Neural cell (in vitro differentiated cells): ENCODE measurements at regions not wholly inside any gene's neighbourhood (a gene's known extent, or its start where the extent isn't known, plus 50 kb on each side); places are given as distances from the start of the nearest gene placed in this dataset.

ENCODE experiments used
- H2AFZ ChIP-seq: fragments of 200-600, 300-800 bp; sonication (generic), shearing (Covaris generic); 2 replicates; pipeline ENCODE4 v1.6.0; 2014; ENCODE audit warnings: low read depth, mild to moderate bottlenecking, antibody characterized with exemption, low read length, moderate library complexity
- H3F3A ChIP-seq: fragments of 200-600 bp; shearing (Covaris generic); 2 replicates; pipeline ENCODE4 v1.6.1; 2016; ENCODE audit warnings: mild to moderate bottlenecking, moderate library complexity, mixed read lengths, antibody characterized with exemption, low read length; ENCODE audit not compliant: insufficient read depth, poor library complexity, severe bottlenecking
- H3K27ac ChIP-seq: fragments of 200-600, 300-800 bp; sonication (generic), shearing (Covaris generic); 2 replicates; pipeline ENCODE4 v1.5.1; 2014; ENCODE audit warnings: mild to moderate bottlenecking, low read length, moderate library complexity
- H3K27me3 ChIP-seq: fragments of 300-800, 200-600 bp; sonication (generic), shearing (Covaris generic); 2 replicates; pipeline ENCODE4 v1.6.0; 2014; ENCODE audit warnings: mild to moderate bottlenecking, low read depth, low read length, moderate library complexity; ENCODE audit not compliant: insufficient read depth
- H3K36me3 ChIP-seq: fragments of 300-800, 200-600 bp; sonication (generic), shearing (Covaris generic); 2 replicates; pipeline ENCODE4 v1.5.1; 2014; ENCODE audit warnings: mild to moderate bottlenecking, antibody characterized with exemption, low read length, moderate library complexity; ENCODE audit not compliant: insufficient read depth
- H3K4me2 ChIP-seq: fragments of 300-800, 200-600 bp; sonication (generic), shearing (Covaris generic); 2 replicates; pipeline ENCODE4 v1.6.0; 2014; ENCODE audit warnings: mild to moderate bottlenecking, low read length
- H3K4me3 ChIP-seq: fragments of 300-800, 200-600 bp; sonication (generic), shearing (Covaris generic); 2 replicates; pipeline ENCODE4 v1.5.1; 2014; ENCODE audit warnings: mild to moderate bottlenecking, low read length, moderate library complexity
- H3K79me2 ChIP-seq: fragments of 200-600 bp; shearing (Covaris generic); replicated peaks from 2 replicates; pipeline ENCODE4 v1.6.0; 2014; ENCODE audit warnings: mild to moderate bottlenecking, low read length, moderate library complexity; ENCODE audit not compliant: insufficient read depth
- H3K9ac ChIP-seq: fragments of 300-800, 200-600 bp; sonication (generic), shearing (Covaris generic); 2 replicates; pipeline ENCODE4 v1.6.1; 2016; ENCODE audit warnings: mild to moderate bottlenecking, low read length, mixed read lengths
- H3K9me2 ChIP-seq: fragments of 200-600 bp; shearing (Covaris generic); 2 replicates; pipeline ENCODE4 v1.6.1; 2016; ENCODE audit warnings: mild to moderate bottlenecking, low read length, mixed read lengths; ENCODE audit not compliant: insufficient read depth
- H3K9me3 ChIP-seq: fragments of 200-600, 300-800 bp; sonication (generic), shearing (Covaris generic); 2 replicates; pipeline ENCODE4 v1.6.1; 2016; ENCODE audit warnings: mild to moderate bottlenecking, mixed run types, low read length, moderate library complexity, mixed read lengths
- H4K20me1 ChIP-seq: fragments of 200-600 bp; shearing (Covaris generic); 2 replicates; pipeline ENCODE4 v1.6.1; 2016; ENCODE audit warnings: mild to moderate bottlenecking, mixed run types; ENCODE audit not compliant: insufficient read depth
- EP300 ChIP-seq: fragments of 450-650 bp; conservative IDR thresholded peaks from 2 replicates; pipeline ENCODE4 v1.6.1; 2014; ENCODE audit warnings: antibody characterized with exemption, mild to moderate bottlenecking, moderate library complexity; ENCODE audit not compliant: poor library complexity, severe bottlenecking
- EZH2 ChIP-seq: fragments of 200-600, 300-800 bp; shearing (Covaris generic), sonication (generic); IDR thresholded peaks from 2 replicates; pipeline ENCODE4 v1.6.1; 2014; ENCODE audit warnings: antibody characterized with exemption, low read length, borderline replicate concordance, mild to moderate bottlenecking; ENCODE audit not compliant: insufficient read depth, poor library complexity, severe bottlenecking
- MXI1 ChIP-seq: fragments of 450-650 bp; conservative IDR thresholded peaks from 2 replicates; pipeline ENCODE4 v1.6.1; 2014; ENCODE audit warnings: antibody characterized with exemption, mild to moderate bottlenecking; ENCODE audit not compliant: poor library complexity, severe bottlenecking
- POLR2AphosphoS5 ChIP-seq: IDR thresholded peaks from 2 replicates; pipeline ENCODE4 v1.6.1; 2012
- RAD21 ChIP-seq: fragments of 450-650 bp; conservative IDR thresholded peaks from 2 replicates; pipeline ENCODE4 v1.6.1; 2014; ENCODE audit warnings: antibody characterized with exemption, mild to moderate bottlenecking, moderate library complexity
- SMC3 ChIP-seq: fragments of 450-650 bp; conservative IDR thresholded peaks from 2 replicates; pipeline ENCODE4 v1.6.1; 2014; ENCODE audit warnings: antibody characterized with exemption, mild to moderate bottlenecking, moderate library complexity; ENCODE audit not compliant: poor library complexity
- TAF1 ChIP-seq: IDR thresholded peaks from 2 replicates; pipeline ENCODE4 v1.6.1; 2012; ENCODE audit warnings: low read depth
- TF ChIP-seq, protein P1 (sequence below): fragments of 450-650 bp; IDR thresholded peaks from 2 replicates; pipeline ENCODE4 v1.5.1; 2014; ENCODE audit warnings: antibody characterized with exemption, mild to moderate bottlenecking, moderate library complexity; ENCODE audit not compliant: poor library complexity, severe bottlenecking
- TF ChIP-seq, protein P2 (sequence below): IDR thresholded peaks from 2 replicates; pipeline ENCODE4 v1.6.1; 2012; ENCODE audit warnings: borderline replicate concordance

DNA sequence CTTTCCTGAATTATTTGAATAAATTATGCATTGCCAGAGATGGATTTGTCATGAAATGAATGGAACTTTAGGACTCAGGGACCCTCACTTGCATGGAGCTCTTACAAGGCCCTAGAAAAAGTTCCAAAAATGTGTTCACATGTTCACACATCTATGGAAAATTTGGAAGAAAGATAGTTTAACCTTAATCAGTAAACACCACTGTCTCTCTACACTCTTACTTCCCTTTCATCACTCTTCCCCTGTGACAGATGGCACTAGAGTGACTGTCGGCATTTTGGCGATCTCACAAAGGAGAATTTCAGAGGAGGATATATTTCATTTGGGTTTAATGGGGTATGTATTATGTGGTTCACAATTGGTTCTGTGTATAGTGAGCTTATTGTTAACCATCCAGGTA is 600.8 kb downstream of the IGSF11 start:
- Histone ChIP-seq H3K9me3 (no peaks in the 10 kb centered on the region), H4K20me1 (no peaks in the 10 kb centered on the region)
- TF ChIP-seq RAD21 = no peak
- no peak for TF ChIP-seq EP300
- no peak for TF ChIP-seq TAF1
- no peak for TF ChIP-seq SMC3
- TF ChIP-seq EZH2 = no peak
- TF ChIP-seq, protein P1, sequence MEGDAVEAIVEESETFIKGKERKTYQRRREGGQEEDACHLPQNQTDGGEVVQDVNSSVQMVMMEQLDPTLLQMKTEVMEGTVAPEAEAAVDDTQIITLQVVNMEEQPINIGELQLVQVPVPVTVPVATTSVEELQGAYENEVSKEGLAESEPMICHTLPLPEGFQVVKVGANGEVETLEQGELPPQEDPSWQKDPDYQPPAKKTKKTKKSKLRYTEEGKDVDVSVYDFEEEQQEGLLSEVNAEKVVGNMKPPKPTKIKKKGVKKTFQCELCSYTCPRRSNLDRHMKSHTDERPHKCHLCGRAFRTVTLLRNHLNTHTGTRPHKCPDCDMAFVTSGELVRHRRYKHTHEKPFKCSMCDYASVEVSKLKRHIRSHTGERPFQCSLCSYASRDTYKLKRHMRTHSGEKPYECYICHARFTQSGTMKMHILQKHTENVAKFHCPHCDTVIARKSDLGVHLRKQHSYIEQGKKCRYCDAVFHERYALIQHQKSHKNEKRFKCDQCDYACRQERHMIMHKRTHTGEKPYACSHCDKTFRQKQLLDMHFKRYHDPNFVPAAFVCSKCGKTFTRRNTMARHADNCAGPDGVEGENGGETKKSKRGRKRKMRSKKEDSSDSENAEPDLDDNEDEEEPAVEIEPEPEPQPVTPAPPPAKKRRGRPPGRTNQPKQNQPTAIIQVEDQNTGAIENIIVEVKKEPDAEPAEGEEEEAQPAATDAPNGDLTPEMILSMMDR = no peak
- TF ChIP-seq MXI1 = no peak
- TF ChIP-seq, protein P2, sequence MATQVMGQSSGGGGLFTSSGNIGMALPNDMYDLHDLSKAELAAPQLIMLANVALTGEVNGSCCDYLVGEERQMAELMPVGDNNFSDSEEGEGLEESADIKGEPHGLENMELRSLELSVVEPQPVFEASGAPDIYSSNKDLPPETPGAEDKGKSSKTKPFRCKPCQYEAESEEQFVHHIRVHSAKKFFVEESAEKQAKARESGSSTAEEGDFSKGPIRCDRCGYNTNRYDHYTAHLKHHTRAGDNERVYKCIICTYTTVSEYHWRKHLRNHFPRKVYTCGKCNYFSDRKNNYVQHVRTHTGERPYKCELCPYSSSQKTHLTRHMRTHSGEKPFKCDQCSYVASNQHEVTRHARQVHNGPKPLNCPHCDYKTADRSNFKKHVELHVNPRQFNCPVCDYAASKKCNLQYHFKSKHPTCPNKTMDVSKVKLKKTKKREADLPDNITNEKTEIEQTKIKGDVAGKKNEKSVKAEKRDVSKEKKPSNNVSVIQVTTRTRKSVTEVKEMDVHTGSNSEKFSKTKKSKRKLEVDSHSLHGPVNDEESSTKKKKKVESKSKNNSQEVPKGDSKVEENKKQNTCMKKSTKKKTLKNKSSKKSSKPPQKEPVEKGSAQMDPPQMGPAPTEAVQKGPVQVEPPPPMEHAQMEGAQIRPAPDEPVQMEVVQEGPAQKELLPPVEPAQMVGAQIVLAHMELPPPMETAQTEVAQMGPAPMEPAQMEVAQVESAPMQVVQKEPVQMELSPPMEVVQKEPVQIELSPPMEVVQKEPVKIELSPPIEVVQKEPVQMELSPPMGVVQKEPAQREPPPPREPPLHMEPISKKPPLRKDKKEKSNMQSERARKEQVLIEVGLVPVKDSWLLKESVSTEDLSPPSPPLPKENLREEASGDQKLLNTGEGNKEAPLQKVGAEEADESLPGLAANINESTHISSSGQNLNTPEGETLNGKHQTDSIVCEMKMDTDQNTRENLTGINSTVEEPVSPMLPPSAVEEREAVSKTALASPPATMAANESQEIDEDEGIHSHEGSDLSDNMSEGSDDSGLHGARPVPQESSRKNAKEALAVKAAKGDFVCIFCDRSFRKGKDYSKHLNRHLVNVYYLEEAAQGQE = no peak
- no peak for TF ChIP-seq POLR2AphosphoS5

DNA sequence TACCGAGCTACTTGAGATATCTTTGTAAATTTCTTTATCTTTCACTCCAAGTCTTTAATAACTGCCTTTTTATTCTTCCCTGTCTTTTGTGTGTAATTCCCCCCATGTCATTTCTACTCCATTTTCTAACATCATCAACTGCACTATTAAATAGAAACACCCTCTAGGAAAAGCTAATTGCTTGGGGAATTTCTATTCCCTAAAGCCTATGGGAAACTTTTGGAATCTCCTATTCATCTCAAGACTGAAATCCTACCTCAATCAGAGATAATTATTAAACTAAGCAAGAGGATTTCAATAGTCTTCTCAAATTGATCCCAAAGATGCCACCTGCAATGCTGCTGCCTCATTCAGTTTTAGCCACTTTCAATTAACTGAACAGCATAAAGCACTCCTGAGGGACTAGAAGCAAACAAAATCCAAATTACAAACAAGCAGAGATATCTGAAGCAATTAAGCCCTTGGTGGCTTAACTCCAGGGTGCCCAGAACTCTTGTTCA is 598.7 kb downstream of the IGSF11 start:
- Histone ChIP-seq H3K9me3 (no peaks in the 10 kb centered on the region), H3F3A (no peaks in the 10 kb centered on the region), H3K9ac (no peak overlapping the region), H3K27me3 (no peaks in the 10 kb centered on the region), H3K79me2 (no peaks in the 10 kb centered on the region), H3K36me3 (no peaks in the 10 kb centered on the region), H3K4me3 (no peak overlapping the region), H3K27ac (no peak overlapping the region), H2AFZ (no peak overlapping the region), H3K4me2 (no peak overlapping the region), H4K20me1 (no peaks in the 10 kb centered on the region), H3K9me2 (no peaks in the 10 kb centered on the region)
- TF ChIP-seq MXI1 = no peak
- TF ChIP-seq SMC3 = no peak
- TF ChIP-seq, protein P2 = no peak
- no peak for TF ChIP-seq TAF1
- no peak for TF ChIP-seq EP300
- TF ChIP-seq, protein P1 = no peak
- no peak for TF ChIP-seq EZH2
- no peak for TF ChIP-seq POLR2AphosphoS5

More for the DNA sequence above, 600.8 kb downstream of the IGSF11 start:
- H3K4me3 ChIP-seq = no peak overlapping the region
- no peaks in the 10 kb centered on the region for H3K36me3 ChIP-seq
- no peak overlapping the region for H3K9ac ChIP-seq
- H3K9me2 ChIP-seq = no peaks in the 10 kb centered on the region
- H3F3A ChIP-seq = no peaks in the 10 kb centered on the region
- H2AFZ ChIP-seq = no peak overlapping the region
- no peak overlapping the region for H3K27ac ChIP-seq
- no peaks in the 10 kb centered on the region for H3K79me2 ChIP-seq
- no peaks in the 10 kb centered on the region for H3K27me3 ChIP-seq
- no peak overlapping the region for H3K4me2 ChIP-seq
